Motor neuron (in vitro differentiated cells): ENCODE measurements at regions not wholly inside any gene's neighbourhood (a gene's known extent, or its start where the extent isn't known, plus 50 kb on each side); places are given as distances from the start of the nearest gene placed in this dataset.

Experiments used
- ATAC-seq, 8 experiments: fragments of 200-7000 bp; cut with Tn5 transposase; replicated peaks in 6 of 8; 2 replicates each; pipeline ENCODE4 v1.8.0; 2021; ENCODE audit warnings: mild to moderate bottlenecking in 8 of 8, moderate library complexity in 8 of 8
- H3K27ac ChIP-seq, 2 donors: fragments of 250-450 bp; sonication (Bioruptor Pico); 2 replicates each; pipeline ENCODE4 v1.9.0; 2021; ENCODE audit warnings: antibody characterized with exemption in 2 of 2, mild to moderate bottlenecking in 2 of 2, moderate library complexity in 1 of 2
- H3K4me1 ChIP-seq, 2 donors: fragments of 250-450 bp; sonication (Bioruptor Pico); replicated peaks in 1 of 2; 2 replicates each; pipeline ENCODE4 v1.6.1; 2021; ENCODE audit warnings: antibody characterized with exemption in 2 of 2, mild to moderate bottlenecking in 2 of 2, moderate library complexity in 1 of 2
- H3K4me3 ChIP-seq, 5 donors: fragments of 250-450 bp; sonication (Bioruptor Pico); 2 replicates each; pipeline ENCODE4 v1.9.0; 2021; ENCODE audit warnings: antibody characterized with exemption in 5 of 5, mild to moderate bottlenecking in 5 of 5, moderate library complexity in 4 of 5
- WGBS, 10 experiments: fragments of 450-650 bp; shearing (Covaris generic); methylation state at CpG; one replicate each; pipeline ENCODE4 v1.0.0; 2022; 5-methylcytosine and 5-hydroxymethylcytosine counted together
- in situ Hi-C, 9 experiments: fragments of 400-800 bp; cut with MboI; loops; one replicate each; pipeline ENCODE4 v1.15.0; 2021; ENCODE audit warnings: low sequenced_read_pairs in 9 of 9, low pct_unique_long_range_greater_than_20kb in 2 of 9; ENCODE audit not compliant: unreplicated experiment in 9 of 9

DNA sequence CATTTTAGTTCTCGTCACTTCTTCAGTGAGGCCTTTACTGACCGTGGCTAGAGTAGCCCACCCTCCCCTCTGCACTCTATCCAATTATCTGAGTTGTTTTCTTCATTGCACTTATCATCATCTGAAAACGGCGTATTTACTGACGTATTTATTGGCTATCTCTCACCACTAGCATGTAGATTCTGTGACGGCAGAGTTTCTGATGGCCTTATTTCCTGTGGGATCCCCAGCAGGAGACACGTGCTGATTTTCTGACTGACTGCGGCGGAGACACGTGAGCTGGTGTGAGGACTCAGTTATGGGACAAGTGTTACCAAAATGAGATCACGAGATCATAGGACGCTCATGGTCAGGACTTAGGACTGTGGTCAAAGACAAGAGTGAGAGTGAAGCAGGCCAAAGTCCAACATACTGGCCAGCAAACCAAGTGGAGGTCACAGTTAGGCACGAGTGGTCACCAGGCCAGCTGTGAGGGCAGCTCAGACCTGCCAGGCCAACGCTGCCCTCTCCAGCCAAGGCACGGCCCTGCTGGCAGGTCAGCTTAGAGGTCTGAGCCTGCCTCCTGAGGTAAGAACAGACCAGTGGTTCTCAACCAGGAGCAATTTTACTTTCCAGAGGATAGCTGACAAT is 50.6 kb upstream of the BNIP2 start:
- 44 to 88% (median 80%) methylated on average over 2 to 11 of the region's 15 CpGs; no CpG with 5 or more reads in 2 of the 10 experiments for WGBS, 10 experiments

More for the DNA sequence above, 50.6 kb upstream of the BNIP2 start:
- Histone ChIP-seq H3K27ac (no peak overlapping the region), H3K4me1 (peaks cover 0 to 19% of the 10 kb centered on the region in 2 donors), H3K4me3 (no peak overlapping the region)
- in situ Hi-C loops, result loop anchor here in 7 of 9 experiments (10.0 to 25.0 kb wide), 4 partner anchors 423 to 598 kb away; no protein-coding TSS in a partner anchor
- no peak for ATAC-seq
